ENCODE measurements at regions not wholly inside any gene's neighbourhood (a gene's known extent, or its start where the extent isn't known, plus 50 kb on each side); places are given as distances from the start of the nearest gene placed in this dataset.
"Not testable (repeated sequence)": the region's sequence is repeated elsewhere in the genome, so short reads cannot be mapped to it uniquely, and the experiment has no call there.

DNA sequence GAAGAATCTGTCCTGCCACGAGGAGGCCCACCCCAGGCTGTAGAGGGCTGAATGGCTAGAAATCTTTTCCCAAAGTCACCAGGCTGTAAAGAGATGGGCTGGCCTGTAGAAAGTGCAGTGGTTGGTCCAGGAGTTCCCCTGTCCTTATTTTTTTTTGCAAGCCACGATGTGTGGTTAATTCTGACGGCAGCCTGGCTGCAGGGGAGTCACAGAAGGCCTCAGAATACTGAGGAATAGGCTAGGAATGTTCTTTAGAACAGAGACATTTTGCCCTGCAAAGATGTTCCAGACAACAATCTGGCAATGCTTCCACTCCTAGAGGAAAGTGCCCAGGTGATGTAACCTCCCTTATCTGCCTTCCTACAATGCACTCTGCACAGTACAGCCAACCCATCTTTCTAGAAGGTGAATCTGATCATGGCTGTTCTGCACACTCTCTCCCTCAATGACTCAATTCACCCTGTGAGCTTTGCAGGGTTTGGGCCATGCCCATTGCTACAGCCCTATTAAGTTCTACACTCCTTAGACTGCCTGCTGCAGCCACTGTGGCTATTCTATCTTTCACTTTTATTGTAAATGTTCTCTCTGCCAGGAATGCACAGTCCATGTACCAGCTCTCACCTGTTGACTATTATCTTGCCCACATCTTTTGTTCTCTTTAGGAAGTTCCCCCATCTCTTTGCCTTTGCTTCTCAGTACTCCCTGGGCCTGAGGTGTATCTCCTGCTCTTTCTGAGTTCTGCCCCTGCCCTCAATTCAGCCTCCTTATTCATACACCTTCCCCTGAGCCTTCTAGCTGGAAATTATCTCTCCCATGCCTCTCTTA, 377.8 kb upstream of the CLINT1 start:
- DNase-seq = no peak

DNA sequence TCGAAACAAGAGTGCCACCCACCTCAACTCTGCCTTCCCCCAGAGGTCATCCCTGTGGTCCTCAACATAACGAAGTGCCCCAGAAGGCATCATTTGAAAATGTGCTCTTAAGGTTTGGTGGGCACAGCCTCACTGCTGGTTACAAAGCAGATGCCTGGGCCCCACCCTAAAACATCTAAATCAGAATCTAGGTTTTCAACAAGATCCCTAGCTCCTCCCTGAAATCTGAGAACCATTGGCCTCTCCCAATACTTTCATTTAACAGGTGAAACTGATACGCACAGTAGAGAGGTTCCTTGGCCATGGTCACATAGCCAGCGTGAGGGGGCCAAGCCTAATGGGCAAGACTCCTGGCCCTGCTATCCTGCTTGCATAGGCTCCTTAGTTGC, 376.2 kb upstream of the CLINT1 start:
- no peak for DNase-seq

DNA sequence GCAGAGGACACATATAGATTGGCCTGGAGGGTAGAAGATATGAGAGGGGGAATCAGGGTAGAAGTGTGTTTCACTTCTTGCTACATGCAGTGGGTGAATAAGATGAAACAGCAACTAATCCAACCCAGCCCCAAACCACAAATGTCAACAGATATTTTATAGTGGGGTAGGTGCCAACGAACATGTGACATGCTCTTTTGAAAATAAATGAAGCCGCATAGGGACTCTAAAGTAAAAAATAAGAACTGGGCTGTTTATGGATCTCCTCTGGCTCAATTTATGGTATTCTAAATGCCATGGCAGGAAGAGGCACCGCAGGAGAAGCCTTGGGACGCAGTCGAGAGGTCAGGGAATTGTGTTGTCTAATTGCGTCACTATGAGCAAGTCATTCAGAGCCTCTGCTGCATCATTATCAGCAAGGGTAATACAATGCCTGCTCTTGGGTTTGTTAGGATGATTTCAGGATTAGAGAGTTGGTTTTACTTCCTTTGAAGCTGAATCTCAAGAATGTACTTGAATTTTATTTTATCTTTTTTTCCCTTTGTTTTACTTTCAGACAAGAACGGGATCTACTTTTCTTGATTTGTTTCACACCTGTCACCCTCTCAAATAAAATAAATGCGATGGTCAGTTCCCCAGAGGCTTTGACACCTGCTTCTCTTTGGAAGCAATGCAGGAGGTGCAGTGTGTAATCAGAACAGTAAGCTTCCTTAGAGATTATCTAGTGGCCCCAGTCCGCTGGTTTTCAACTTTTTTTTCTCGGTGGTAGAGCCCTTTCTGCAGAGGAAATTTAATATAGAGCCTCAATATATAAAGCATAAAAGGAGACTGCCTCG, 375.6 kb upstream of the CLINT1 start:
- DNase-seq = peak; percentile 72

DNA sequence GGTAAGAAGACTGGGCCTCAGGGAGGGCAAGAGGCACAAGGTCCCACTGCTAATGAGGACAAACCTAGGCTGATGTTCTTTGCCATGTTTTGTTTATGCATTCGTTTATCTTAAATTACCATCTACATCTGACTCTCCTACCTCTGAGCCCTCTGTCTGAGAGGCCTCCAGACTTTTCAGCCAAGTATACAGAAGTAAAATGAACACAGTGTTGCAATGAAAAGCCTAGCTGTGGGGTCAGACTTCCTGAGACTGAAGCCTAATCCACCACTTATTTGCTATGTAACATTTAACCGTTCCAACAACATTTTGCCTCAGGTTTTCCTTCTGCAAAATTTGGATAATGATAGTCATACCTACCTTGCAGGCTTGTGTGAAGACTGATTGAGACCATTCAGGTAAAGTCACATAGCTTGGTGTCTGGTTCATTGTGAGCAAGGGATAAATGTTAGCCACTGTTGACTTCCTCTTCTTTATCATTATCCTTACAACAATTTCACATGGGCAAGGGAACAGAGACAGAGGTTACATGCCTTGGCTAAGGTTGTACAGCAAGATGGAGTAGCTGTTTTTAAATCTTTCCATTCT, 374.9 kb upstream of the CLINT1 start:
- DNase-seq = peak; percentile 19

DNA sequence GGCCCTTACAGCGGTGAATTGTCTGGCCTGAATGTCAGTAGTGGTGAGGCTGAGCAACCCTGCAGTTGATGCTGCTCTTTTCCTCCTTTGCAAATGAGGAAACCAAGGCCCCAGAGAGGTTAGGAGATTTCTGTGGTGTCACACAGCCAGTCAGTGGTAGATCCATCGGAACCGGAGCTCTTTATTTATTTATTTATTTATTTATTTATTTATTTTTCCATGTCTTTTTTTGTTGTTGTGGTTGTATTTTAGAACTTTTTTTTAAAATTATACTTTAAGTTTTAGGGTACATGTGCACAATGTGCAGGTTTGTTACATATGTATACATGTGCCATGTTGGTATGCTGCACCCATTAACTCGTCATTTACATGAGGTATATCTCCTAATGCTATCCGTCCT, 368.4 kb upstream of the CLINT1 start:
- DNase-seq = not testable (repeated sequence)

DNA sequence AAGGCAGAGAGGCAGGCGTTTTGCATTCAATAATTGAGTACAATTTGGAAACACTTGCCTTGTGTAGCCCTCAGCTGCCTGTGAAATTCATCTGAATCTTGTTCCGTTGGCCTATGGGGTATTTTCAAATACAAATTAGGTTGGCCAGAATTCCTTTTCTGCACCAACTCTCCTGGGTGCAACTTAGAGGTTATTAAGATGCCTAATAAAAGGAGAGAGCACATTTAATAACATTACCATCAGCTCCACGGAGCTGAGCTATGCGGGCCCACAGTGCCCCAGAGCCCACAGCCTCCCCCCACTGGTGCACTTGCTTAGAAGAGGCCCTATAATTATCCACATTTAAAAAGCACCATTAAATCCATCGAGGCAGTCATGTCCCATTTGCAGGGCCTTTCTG, 367.6 kb upstream of the CLINT1 start:
- no peak for DNase-seq

DNA sequence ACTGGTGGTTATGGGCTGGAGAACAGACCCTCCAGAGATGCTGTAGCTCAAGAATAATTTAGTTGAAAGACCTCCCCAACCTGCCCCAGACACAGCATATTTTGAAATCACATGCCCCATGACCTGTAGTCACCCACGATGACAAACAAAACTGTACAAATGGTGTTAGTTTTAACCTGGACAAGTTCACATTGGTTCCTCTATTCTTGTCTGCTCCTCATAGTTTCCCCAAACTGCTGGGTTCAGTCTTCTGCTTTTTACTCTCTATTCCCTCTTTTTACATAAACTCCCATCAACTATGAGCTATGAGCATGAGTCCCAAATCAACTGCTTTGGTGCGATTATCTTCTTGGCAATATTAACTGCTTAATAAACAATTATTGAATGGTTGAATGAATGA, 365.3 kb upstream of the CLINT1 start:
- DNase-seq = peak; percentile 82

DNA sequence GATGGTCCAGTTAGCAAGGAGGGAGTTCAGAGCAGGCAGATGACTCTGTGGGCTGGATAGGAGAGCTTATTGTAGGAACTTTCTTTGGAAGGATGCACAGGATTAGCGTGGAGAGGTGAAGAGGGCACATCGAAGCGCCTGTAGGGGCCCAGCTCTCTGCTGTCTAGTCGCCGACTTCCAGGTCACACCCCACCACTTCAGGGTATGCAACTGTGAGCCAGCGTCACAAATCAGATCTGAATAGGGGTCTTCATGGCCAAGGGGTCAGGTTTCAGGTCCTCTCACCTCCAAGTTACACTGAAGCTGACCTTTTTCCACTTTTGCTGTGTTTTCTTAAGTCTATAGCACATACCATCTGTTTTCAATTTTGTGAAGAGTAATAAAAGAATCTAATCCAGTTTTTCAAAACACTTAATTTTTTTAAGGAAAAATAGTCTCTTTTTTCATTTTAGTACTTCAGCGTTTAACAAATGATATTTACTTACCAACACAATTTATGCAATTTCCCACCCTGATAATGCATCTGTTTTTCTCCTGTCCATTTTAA, 364.2 kb upstream of the CLINT1 start:
- DNase-seq = no peak

DNA sequence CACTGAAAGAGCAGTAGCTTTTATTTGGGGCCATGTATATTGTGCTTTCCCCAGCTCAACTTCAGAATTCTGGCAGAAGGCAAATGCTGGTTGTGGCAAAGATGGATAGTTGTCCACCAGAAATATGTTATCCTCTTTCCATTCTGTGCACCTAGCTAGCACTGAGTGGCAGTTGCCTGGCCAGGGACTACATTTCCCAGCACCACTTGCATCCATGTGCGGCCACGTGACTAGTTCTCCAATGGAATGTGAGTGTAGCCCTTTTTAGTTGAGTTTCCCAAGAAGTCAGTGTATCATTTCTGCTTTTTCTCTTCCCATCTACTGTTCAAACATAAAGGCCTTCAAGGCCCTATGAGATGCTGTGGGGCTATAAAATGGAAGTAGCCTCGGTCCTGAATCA, 354.0 kb upstream of the CLINT1 start:
- DNase-seq = no peak

DNA sequence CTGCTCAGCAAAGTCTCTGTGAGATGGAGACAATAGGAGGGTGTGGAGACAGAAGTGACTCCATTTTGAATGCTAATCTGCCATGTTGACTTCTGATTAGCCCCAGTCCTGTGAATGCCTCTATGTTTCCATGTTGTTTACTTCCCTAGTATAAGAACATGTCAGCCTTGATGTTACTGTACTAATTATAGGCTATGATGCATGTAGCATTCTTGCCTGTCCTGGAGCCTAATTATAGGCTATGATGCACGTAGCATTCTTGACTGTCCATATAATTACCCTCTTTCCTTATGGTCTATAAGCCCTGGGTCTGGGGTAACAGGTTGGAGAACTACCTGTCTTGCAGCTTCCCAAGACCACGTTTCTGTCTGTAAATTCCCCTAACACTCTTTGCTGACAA, 353.3 kb upstream of the CLINT1 start:
- DNase-seq = no peak

DNA sequence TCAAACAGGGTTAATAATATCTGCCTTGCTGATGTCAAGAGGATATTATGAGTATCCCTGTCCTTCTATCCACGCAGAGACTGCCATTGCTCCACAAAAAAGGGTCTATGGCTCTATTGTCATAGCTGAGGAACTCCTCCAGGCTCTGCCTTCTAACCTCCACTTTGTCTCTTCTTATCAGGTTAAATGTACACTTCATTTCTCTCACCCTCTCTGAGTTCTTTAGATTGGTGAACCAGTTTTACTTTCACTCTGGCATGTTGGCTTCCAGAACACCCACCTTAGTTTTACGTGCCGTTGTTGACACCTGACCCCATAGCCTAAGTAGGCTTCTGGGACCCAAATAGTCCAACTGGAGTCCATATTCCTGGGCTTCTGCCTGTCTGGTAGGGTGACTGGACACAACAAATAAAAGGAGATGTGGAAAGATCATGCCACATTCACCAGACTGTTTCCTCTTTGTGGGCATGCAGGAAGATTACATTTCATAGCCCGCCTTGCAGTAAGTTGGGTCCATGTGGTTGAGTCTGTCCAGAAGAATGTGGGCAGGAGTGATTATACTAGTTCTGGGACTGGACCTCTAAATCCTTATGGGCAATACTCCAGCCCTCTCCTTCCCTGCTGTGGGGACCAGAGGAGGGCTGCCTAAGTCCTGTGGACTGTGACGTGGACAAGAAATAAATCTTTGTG, 350.4 kb upstream of the CLINT1 start:
- peak; percentile 21 for DNase-seq

DNA sequence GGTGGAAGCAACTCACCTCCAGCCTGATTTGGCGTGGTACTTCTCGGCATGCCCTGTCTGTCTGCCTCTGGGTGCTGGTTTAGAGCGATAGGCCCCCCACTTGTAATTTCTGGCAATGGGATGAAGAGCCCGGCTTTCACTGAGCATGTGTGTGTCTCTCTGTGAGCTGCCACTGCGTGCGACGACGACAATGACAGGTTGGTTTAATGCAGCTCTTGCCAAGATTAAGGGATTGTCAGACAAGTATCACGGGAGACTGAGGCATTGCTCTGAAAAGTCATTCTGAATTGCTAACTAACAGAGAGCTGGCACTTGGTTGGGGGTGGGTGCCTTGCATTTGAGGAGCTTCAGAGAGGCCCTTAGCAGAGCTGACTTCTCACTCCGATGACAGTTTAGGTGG, 348.8 kb upstream of the CLINT1 start:
- no peak for DNase-seq

DNA sequence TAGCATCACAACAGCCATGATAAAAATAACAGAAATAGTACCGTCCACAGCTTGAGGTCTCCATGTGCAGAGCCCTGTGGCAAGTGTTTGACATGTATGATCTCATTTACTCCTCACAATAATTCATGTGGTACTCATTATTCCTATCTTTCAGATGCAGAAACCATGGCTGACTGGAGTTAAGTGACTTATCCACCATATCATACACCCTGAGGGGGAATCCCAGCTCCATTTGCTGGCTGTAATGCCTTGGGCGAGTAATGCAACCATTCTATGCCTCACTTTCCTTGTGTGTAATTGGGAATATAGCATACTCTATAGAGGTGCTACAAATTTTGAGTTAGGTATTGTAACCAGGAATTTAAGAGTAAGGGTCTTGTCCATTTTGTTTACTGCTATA, 347.0 kb upstream of the CLINT1 start:
- no peak for DNase-seq

DNA sequence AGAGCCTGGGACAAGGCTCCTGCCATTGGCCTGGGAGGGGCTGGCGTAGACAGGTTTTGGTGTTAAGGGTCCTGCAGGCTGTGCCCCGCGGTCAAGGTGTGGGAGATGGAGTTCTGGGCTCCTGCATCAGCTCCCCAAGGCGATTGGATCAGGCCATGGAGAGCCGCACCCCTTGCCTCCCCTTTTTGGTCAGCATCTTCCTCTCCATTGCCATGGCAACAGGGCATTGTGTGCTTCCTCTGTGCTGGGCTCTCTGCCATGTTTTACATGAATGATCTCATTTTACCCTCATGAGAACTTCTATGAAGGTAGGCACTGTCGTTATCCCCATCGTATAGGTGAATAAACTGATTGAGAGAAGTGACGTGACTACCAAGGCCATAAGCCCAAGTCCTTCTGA, 344.3 kb upstream of the CLINT1 start:
- no peak for DNase-seq

DNA sequence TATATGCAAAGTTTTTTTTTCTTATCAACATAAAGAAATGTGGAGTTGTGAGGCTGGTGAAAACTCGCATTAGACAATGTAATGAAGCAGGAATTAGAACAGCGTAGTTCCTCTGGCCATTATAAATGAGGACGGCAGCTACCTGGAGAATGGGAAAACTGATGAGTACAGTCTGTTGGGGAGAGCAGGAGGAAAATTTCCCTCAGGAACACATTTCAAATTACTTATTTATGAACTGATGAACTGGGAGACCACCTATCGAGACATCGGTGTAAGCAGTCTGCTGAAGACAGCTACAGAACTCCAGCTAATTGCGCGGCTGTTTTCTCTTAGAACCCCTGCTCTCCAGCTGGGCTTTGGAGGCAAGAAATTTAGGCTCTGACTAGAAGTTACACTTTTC, 343.9 kb upstream of the CLINT1 start:
- DNase-seq = no peak

DNA sequence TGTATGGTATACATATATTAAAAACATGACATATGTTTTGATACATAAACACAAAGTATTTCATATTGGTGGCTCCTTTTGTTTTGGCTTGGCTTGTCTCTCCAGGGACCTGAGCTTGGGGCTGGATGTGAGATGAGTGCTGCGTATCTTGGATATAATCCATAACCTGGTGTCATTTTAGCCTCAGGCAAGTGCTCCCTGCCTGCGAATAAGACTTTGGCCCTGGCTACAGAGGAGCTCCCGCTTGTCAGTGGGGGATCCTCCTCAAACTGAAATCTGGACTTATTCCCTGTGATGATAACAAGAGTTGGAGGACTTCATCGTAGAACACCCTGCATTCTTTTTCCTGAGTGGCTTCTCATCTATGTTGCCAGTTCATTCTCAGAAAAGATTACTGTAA, 341.7 kb upstream of the CLINT1 start:
- no peak for DNase-seq

DNA sequence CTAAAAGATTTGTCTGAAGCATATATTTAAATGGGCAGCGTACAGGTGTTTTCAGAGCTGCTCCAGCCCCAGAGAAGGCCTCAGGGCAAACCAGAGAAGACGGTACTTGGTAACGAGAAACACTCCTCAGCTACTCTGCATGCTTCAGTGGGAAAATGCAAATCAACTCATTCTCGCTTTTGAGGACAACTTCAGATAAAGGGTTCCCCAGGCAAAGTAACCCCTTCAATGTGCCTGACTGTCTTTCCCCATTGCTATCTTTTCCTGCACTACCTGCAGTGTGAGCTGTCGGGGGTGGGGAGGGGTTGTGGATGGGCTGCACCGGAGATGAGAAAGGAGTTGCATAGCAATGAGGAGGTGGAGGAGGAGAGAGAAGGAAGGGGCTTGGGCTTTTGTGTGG, 339.7 kb upstream of the CLINT1 start:
- no peak for DNase-seq

DNA sequence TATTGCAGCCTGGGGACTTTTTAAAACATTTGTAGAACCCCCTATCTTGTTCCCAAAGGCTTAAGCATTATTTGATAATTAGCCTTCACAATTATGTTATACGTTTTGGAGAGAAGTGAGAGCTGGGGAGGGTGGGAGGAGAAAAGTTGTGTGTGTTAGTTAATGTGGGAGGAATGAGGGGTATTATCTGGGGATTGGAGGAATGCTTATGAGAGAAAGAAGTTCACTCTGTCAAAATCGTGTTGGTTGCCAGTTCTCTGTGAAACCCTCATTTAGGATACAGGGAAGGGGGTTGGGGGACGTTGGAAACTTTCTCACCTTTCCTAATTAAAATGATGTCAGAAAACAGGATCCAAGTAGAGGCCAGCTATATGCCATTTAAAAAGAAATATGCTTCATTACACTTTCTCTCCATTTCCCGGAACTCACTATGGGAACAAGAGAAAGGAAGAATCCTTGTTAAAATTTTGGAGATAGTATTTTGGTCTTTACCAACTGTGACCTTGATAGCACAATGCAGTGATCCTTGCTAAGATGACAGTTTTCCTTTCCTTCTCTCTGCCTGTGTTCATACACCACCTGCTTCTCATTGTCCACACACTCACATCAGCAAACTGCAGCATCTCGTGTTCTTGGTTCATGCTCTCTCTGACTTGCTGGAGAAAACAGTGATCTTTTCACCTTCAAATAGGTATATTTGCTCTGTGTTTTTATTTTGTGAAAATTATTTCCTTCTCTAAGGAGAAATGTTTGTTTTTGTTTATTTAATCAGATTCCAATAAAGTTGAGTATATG, 336.7 kb upstream of the CLINT1 start:
- DNase-seq = no peak

DNA sequence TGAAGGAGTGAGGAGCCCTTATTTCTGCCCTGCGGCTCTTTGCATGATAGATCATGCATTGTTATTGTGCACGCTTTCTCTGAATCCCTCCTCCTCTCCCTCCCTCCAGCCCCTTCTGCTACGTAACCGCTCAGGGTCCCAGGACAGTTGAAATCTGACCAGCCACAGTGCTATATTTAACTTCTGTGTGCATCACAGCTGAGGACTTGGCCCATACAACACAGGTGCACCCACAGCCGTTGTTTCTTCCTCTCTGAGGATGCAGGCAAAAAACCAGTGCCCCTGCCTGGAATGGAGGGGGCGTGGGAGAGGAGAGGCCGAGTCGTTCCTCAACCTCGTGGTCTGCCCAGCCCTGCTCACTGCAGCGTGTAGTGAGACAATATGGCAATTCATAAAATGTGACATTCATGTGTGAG, 335.6 kb upstream of the CLINT1 start:
- DNase-seq = no peak

DNA sequence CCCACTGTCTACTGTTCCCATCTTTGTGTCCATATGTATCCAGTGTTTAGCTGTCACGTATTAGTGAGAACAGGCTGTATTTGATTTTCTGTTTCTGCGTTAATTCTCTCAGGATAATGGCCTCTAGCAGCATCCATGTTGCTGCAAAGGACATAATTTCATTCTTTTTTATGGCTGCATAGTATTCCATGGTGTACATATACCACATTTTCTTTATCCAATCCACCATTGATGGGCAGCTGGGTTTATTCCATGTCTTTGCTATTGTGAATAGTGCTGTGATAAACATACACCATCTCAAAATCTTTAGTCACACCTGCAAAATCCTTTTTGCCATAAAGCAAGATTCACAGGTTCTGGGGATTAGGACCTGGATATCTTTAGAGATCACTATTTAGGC, 334.4 kb upstream of the CLINT1 start:
- DNase-seq = not testable (repeated sequence)

DNA sequence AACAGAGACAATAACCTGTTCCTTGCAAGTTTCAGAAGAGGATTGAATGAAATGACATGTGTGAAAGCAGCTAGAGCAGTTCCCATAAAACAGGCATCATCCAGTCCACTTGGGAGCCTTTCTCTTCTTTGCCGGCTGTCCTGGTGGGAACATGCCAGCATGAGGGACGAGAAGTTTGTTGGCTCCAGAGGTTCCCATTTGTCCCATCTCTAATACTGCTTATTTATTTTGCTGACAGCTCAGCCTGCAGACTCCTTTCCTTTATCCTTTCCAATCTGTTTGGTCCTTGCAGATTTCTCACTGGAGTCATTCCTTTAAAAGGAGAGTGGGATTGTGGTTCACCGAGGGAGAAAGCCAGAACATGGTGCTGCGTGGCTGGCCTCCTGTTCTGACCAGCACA, 321.5 kb upstream of the CLINT1 start:
- no peak for DNase-seq

DNA sequence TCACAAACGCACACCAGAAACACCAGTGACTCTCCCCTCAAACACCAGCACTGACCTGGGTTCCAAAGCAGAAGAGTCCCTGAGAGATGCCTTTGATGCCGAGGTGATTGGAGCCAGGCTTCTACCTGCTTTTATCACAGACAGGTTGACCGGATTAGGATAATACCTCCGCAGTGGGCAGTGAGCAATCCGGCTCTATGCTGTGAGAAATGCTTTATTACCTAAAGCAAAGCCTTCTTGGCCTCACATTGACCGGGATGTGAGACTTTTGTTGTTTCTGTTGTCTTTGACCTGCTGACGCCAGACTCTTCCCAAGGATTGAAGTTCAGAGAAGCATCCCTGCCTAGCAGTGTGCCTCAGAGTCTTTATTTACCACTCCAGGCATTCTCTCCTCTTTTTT, 320.3 kb upstream of the CLINT1 start:
- DNase-seq = no peak

All from suppressor macrophage treated with lipopolysaccharide for 4 hours (primary cell).